ENCODE measurements at regions not wholly inside any gene's neighbourhood (a gene's known extent, or its start where the extent isn't known, plus 50 kb on each side); places are given as distances from the start of the nearest gene placed in this dataset.

DNA sequence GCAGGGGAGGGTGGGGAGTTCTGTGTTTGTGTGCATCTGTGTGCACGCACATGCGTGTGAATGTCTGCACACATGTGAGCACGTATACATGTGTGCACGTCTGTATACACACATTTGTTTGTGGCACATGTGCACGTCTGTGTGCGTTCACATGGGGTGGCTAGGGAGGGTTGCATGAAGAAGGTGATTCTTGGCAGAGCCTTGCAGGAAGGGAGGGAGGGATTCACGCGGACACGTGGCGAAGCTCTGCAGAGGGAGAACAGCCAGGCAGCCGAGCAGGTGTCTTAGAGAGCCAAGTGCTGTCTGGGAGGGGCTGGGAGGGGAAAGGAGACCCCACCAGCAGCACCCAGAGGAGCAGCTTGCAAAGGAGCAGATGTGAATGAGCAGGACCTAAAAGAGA is 372.1 kb downstream of the BRD1 start:
- TF ChIP-seq, protein P1, sequence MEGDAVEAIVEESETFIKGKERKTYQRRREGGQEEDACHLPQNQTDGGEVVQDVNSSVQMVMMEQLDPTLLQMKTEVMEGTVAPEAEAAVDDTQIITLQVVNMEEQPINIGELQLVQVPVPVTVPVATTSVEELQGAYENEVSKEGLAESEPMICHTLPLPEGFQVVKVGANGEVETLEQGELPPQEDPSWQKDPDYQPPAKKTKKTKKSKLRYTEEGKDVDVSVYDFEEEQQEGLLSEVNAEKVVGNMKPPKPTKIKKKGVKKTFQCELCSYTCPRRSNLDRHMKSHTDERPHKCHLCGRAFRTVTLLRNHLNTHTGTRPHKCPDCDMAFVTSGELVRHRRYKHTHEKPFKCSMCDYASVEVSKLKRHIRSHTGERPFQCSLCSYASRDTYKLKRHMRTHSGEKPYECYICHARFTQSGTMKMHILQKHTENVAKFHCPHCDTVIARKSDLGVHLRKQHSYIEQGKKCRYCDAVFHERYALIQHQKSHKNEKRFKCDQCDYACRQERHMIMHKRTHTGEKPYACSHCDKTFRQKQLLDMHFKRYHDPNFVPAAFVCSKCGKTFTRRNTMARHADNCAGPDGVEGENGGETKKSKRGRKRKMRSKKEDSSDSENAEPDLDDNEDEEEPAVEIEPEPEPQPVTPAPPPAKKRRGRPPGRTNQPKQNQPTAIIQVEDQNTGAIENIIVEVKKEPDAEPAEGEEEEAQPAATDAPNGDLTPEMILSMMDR (IDR thresholded peaks at IDR 0.05) = no peak
- TF ChIP-seq POLR2A (IDR thresholded peaks at IDR 0.05) (no peak), POLR2AphosphoS5 (IDR thresholded peaks at IDR 0.05) (no peak)
